Uterus (tissue), 3 donors: ENCODE measurements at regions not wholly inside any gene's neighbourhood (a gene's known extent, or its start where the extent isn't known, plus 50 kb on each side); places are given as distances from the start of the nearest gene placed in this dataset.

Experiments
- DNase-seq, 2 donors: peaks; one replicate each; pipeline ENCODE4 v3.0.0-alpha.2; 2019 to 2020
- H3K27ac ChIP-seq, 2 donors: fragments of 200-600 bp; sonication (generic); 1 replicate in 1 of 2; 2 replicates in 1 of 2; pipeline ENCODE4 v1.5.1; 2016 to 2018
- H3K27me3 ChIP-seq, 2 donors: fragments of 200-600 bp; sonication (generic); one replicate each; pipeline ENCODE4 v1.5.1; 2018 to 2019; ENCODE audit warnings: control low read depth in 1 of 2
- H3K36me3 ChIP-seq, 2 donors: fragments of 200-600 bp; sonication (generic); one replicate each; pipeline ENCODE4 v1.5.1; 2019; ENCODE audit warnings: control low read depth in 1 of 2
- H3K4me1 ChIP-seq, 2 donors: fragments of 200-600 bp; sonication (generic); one replicate each; pipeline ENCODE4 v1.5.1; 2018 to 2019; ENCODE audit warnings: control low read depth in 1 of 2
- H3K4me3 ChIP-seq, 2 donors: fragments of 200-600 bp; sonication (generic); 1 replicate in 1 of 2; 2 replicates in 1 of 2; pipeline ENCODE4 v1.5.1; 2018 to 2019; ENCODE audit warnings: mild to moderate bottlenecking in 1 of 2
- H3K9me3 ChIP-seq, 2 donors: fragments of 200-600 bp; sonication (generic); one replicate each; pipeline ENCODE4 v1.5.1; 2019; ENCODE audit warnings: control low read depth in 1 of 2
- POLR2A ChIP-seq, 2 donors: fragments of 450-650 bp; IDR thresholded peaks; one replicate each; pipeline ENCODE4 v1.6.1; 2016; ENCODE audit warnings: antibody characterized with exemption in 2 of 2, mild to moderate bottlenecking in 1 of 2, moderate library complexity in 1 of 2
- intact Hi-C: fragments of 100-400 bp; cut with DNase I; formaldehyde crosslinking; loops from one replicate; pipeline ENCODE4 v1.15.1; 2023; ENCODE audit warnings: low total_unique reads
- TF ChIP-seq, protein P1 (sequence below), 4 experiments: fragments of 200-600 bp in 2 of 4; fragments of 450-650 bp in 2 of 4; sonication (generic) in 2 of 4; IDR thresholded peaks; one replicate each; pipeline ENCODE4 v1.5.1; 2016 to 2019; ENCODE audit warnings: antibody characterized with exemption in 4 of 4, mild to moderate bottlenecking in 2 of 4, moderate library complexity in 1 of 4
- donor health status: DM: yes; HTN: yes; CAD: no.

DNA sequence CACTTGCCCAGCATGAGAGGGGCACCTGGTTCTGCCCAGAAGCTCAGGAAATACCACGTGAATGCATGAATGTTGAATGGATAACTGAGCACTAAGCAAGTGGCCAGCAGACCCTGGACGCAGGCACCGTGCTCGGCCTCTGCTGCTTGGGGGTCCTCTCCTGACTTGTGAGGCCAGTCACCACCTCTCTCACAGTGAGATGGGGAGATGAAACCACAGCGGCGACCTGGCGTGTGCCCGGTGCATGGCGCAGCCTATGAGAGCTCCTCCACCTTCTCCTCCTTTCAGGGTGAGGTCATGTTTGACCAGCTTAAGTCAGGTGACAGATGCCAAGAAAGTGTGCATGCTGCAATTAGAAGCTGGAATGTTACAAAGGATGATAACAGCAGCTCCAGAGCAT is 75.5 kb downstream of the HMX1 start:
- no peak for DNase-seq
- TF ChIP-seq POLR2A (IDR thresholded peaks at IDR 0.05), result no peak
- TF ChIP-seq, protein P1, sequence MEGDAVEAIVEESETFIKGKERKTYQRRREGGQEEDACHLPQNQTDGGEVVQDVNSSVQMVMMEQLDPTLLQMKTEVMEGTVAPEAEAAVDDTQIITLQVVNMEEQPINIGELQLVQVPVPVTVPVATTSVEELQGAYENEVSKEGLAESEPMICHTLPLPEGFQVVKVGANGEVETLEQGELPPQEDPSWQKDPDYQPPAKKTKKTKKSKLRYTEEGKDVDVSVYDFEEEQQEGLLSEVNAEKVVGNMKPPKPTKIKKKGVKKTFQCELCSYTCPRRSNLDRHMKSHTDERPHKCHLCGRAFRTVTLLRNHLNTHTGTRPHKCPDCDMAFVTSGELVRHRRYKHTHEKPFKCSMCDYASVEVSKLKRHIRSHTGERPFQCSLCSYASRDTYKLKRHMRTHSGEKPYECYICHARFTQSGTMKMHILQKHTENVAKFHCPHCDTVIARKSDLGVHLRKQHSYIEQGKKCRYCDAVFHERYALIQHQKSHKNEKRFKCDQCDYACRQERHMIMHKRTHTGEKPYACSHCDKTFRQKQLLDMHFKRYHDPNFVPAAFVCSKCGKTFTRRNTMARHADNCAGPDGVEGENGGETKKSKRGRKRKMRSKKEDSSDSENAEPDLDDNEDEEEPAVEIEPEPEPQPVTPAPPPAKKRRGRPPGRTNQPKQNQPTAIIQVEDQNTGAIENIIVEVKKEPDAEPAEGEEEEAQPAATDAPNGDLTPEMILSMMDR (IDR thresholded peaks at IDR 0.05), result no peak
- Histone ChIP-seq H3K36me3 (no peaks in the 10 kb centered on the region), H3K27me3 (no peaks in the 10 kb centered on the region), H3K9me3 (no peaks in the 10 kb centered on the region), H3K4me3 (no peak overlapping the region), H3K4me1 (no peaks in the 10 kb centered on the region), H3K27ac (no peak overlapping the region)
- intact Hi-C loops, result no loop called here

- TF ChIP-seq POLR2A (IDR thresholded peaks at IDR 0.05), result no peak
- TF ChIP-seq, protein P1 (IDR thresholded peaks at IDR 0.05), result no peak
- no peaks in the 10 kb centered on the region for H3K9me3 ChIP-seq
- intact Hi-C loops, result no loop called here
- DNase-seq, result no peak
- H3K36me3 ChIP-seq, result no peaks in the 10 kb centered on the region
- no peak overlapping the region for H3K4me3 ChIP-seq
- H3K27ac ChIP-seq, result no peak overlapping the region
- no peaks in the 10 kb centered on the region for H3K27me3 ChIP-seq
- H3K4me1 ChIP-seq, result no peaks in the 10 kb centered on the region
Measured at GRCh38 chr4:8795140-8795539, 76.5 kb downstream of the HMX1 start.

DNA sequence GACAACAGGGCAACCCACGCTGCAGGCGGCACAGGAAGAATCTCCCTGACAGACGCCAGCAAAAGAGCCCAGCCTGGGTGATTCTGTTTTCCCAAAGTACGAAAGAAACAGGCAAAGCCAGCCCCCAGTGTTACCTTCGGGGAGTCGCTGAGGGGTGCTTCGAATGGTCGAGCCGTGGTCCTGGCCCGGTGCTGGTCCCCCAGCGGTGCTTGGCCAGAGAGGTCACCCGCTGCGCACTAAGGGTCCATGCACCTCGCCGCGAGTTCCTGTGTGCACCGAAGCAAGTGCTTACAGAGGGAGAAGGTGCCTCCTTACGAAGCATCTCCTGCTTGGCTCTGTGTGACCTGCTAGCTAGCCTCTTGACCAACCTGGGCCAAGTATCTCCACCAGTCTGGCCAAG is 77.1 kb downstream of the HMX1 start:
- TF ChIP-seq, protein P1 (IDR thresholded peaks at IDR 0.05), result no peak
- no peak for TF ChIP-seq POLR2A (IDR thresholded peaks at IDR 0.05)
- no peak overlapping the region for H3K27ac ChIP-seq
- H3K4me1 ChIP-seq, result no peaks in the 10 kb centered on the region
- intact Hi-C loops, result no loop called here
- H3K36me3 ChIP-seq, result no peaks in the 10 kb centered on the region
- H3K9me3 ChIP-seq, result no peaks in the 10 kb centered on the region
- no peaks in the 10 kb centered on the region for H3K27me3 ChIP-seq
- H3K4me3 ChIP-seq, result no peak overlapping the region
- DNase-seq, result no peak

DNA sequence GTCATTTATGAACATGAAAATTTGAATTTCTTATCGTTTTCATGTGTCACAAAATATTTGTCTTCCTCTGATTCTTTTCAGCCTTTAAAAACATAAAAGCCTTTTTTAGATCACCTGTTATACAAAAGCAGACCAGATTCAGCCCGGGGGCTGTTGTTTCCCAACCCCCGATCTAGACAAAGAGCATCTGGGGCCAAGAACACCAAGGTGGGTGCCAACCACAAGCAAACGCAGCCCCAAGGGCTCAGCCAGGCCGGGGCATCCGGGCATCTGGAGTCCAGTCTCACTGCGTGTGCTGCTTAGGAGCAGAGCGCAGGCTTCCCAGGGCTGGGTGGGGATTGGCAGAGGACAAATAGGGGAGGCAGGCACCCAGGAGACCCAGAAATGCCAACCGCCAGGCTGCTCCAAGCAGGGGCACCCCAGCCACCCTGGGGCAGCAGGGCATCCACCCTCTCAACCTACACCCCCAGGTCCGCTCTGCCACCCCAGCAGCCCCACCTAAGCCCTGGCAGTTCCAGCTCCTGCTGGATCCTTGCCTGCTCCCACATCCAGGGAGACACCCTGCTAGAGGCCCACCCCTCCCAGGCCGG is 78.0 kb downstream of the HMX1 start:
- H3K4me3 ChIP-seq, result no peak overlapping the region
- no peaks in the 10 kb centered on the region for H3K27me3 ChIP-seq
- H3K36me3 ChIP-seq, result no peaks in the 10 kb centered on the region
- TF ChIP-seq, protein P1 (IDR thresholded peaks at IDR 0.05), result no peak
- TF ChIP-seq POLR2A (IDR thresholded peaks at IDR 0.05), result no peak
- no peak for DNase-seq
- no peaks in the 10 kb centered on the region for H3K9me3 ChIP-seq
- intact Hi-C loops, result no loop called here
- H3K27ac ChIP-seq, result no peak overlapping the region
- H3K4me1 ChIP-seq, result no peaks in the 10 kb centered on the region

DNA sequence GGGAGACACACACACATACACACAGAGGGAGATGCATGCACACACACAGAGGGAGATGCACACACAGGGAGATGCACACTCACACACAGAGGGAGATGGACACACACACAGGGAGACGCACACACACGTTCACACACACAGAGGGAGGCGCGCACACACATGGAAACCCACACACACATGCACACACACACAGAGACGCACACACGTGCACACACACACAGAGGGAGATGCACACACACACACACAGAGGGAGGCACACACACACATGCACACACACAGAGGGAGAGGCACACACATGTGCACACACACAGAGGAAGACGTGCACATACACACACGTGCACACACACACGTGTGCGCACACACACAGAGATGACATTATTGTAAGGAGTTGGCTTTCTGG is 79.1 kb downstream of the HMX1 start:
- H3K4me1 ChIP-seq, result no peaks in the 10 kb centered on the region
- H3K4me3 ChIP-seq, result no peak overlapping the region
- no peaks in the 10 kb centered on the region for H3K9me3 ChIP-seq
- H3K36me3 ChIP-seq, result no peaks in the 10 kb centered on the region
- TF ChIP-seq POLR2A (IDR thresholded peaks at IDR 0.05), result no peak
- TF ChIP-seq, protein P1 (IDR thresholded peaks at IDR 0.05), result no peak
- H3K27me3 ChIP-seq, result no peaks in the 10 kb centered on the region
- DNase-seq, result no peak
- intact Hi-C loops, result no loop called here
- no peak overlapping the region for H3K27ac ChIP-seq
